HG02623 (cell line): ENCODE measurements at regions not wholly inside any gene's neighbourhood (a gene's known extent, or its start where the extent isn't known, plus 50 kb on each side); places are given as distances from the start of the nearest gene placed in this dataset.

Source experiments
- ATAC-seq: cut with Tn5 transposase; IDR thresholded peaks from one replicate; pipeline ENCODE4 v1.9.1; 2021; ENCODE audit warnings: moderate library complexity; ENCODE audit not compliant: unreplicated experiment

- no peak for ATAC-seq
These were observed 395.5 kb upstream of the BOD1L1 start for GRCh38 chr4:14023036-14023435.

GRCh38 chr4:14023896-14024295 lies 396.4 kb upstream of the BOD1L1 start:
- no peak for ATAC-seq

- ATAC-seq, result no peak
These were observed 397.6 kb upstream of the BOD1L1 start for GRCh38 chr4:14025111-14025510.

GRCh38 chr4:14025891-14026290 lies 398.4 kb upstream of the BOD1L1 start:
- no peak for ATAC-seq

- no peak for ATAC-seq
These were observed 401.3 kb upstream of the BOD1L1 start for GRCh38 chr4:14028862-14029261.

GRCh38 chr4:14035076-14035475 lies 407.6 kb upstream of the BOD1L1 start:
- no peak for ATAC-seq

GRCh38 chr4:14043203-14043602 lies 415.7 kb upstream of the BOD1L1 start:
- ATAC-seq, result no peak

- no peak for ATAC-seq
These were observed 419.1 kb upstream of the BOD1L1 start for GRCh38 chr4:14046642-14047041.

GRCh38 chr4:14047840-14048239 lies 420.3 kb upstream of the BOD1L1 start:
- no peak for ATAC-seq

- ATAC-seq, result no peak
These were observed 422.4 kb upstream of the BOD1L1 start for GRCh38 chr4:14049946-14050345.

GRCh38 chr4:14053291-14053690 lies 425.8 kb upstream of the BOD1L1 start:
- ATAC-seq, result no peak

GRCh38 chr4:14054391-14054790 lies 426.9 kb upstream of the BOD1L1 start:
- ATAC-seq, result no peak

- no peak for ATAC-seq
These were observed 431.5 kb upstream of the BOD1L1 start for GRCh38 chr4:14059006-14059405.

- no peak for ATAC-seq
These were observed 437.5 kb upstream of the BOD1L1 start for GRCh38 chr4:14064984-14065383.

GRCh38 chr4:14065406-14065805 lies 437.9 kb upstream of the BOD1L1 start:
- ATAC-seq, result no peak

GRCh38 chr4:14066979-14067378 lies 439.5 kb upstream of the BOD1L1 start:
- no peak for ATAC-seq

- ATAC-seq, result no peak
These were observed 442.4 kb upstream of the BOD1L1 start for GRCh38 chr4:14069886-14070285.

GRCh38 chr4:14070289-14070880 lies 442.9 kb upstream of the BOD1L1 start:
- no peak for ATAC-seq

GRCh38 chr4:14072506-14072905 lies 445.0 kb upstream of the BOD1L1 start:
- no peak for ATAC-seq

GRCh38 chr4:14076776-14077175 lies 449.3 kb upstream of the BOD1L1 start:
- ATAC-seq, result no peak

GRCh38 chr4:14078326-14078725 lies 450.8 kb upstream of the BOD1L1 start:
- no peak for ATAC-seq

GRCh38 chr4:14079601-14080000 lies 452.1 kb upstream of the BOD1L1 start:
- ATAC-seq, result no peak

- ATAC-seq, result no peak
These were observed 455.6 kb upstream of the BOD1L1 start for GRCh38 chr4:14083150-14083549.
